WTC11 (cell line): ENCODE measurements at regions not wholly inside any gene's neighbourhood (a gene's known extent, or its start where the extent isn't known, plus 50 kb on each side); places are given as distances from the start of the nearest gene placed in this dataset.

Source experiments
- ATAC-seq: fragments of 200-7000 bp; cut with Tn5 transposase; 2 replicates; pipeline ENCODE4 v1.10.0; 2021; ENCODE audit warnings: mild to moderate bottlenecking, moderate library complexity
- CTCF ChIA-PET: fragments of 300-600 bp; sonication (Branson Sonifier 250); formaldehyde crosslinking; loops from one replicate; lab custom pipeline; 2021; ENCODE audit warnings: antibody characterized with exemption; lab: Charles Lee
- POLR2A ChIA-PET: fragments of 350-600 bp; sonication (Branson Sonifier 250); formaldehyde crosslinking; loops from one replicate; lab custom pipeline; 2021; ENCODE audit warnings: antibody characterized with exemption; lab: Charles Lee
- DNase-seq: peaks from one replicate; pipeline ENCODE4 v3.0.0; 2021; ENCODE audit warnings: low spot score
- H3K27ac Mint-ChIP-seq: 2 replicates; pipeline ENCODE4 v1.8.0; 2021; ENCODE audit warnings: mixed read lengths
- H3K27me3 Mint-ChIP-seq: 2 replicates; pipeline ENCODE4 v1.8.0; 2021; ENCODE audit warnings: low read depth, mild to moderate bottlenecking, moderate library complexity, mixed read lengths
- H3K36me3 Mint-ChIP-seq: 2 replicates; pipeline ENCODE4 v1.8.0; 2021; ENCODE audit warnings: mixed read lengths
- H3K4me1 Mint-ChIP-seq: 2 replicates; pipeline ENCODE4 v1.8.0; 2022; ENCODE audit warnings: mixed read lengths
- H3K4me3 Mint-ChIP-seq: 2 replicates; pipeline ENCODE4 v1.8.0; 2021; ENCODE audit warnings: mild to moderate bottlenecking, moderate library complexity, mixed read lengths
- H3K9me3 Mint-ChIP-seq: 2 replicates; pipeline ENCODE4 v1.8.0; 2021; ENCODE audit warnings: mixed read lengths
- CBFB ChIP-seq: sonication (generic); formaldehyde crosslinking; IDR thresholded peaks from 2 replicates; pipeline ENCODE4 v1.8.1; 2022; ENCODE audit warnings: mild to moderate bottlenecking, low read depth, missing genetic modification reagents
- ERG ChIP-seq: fragments of 250-450 bp; sonication (Bioruptor Pico); IDR thresholded peaks from 2 replicates; pipeline ENCODE4 v1.8.0; 2021; ENCODE audit warnings: mild to moderate bottlenecking
- ESRRA ChIP-seq: sonication (generic); formaldehyde crosslinking; IDR thresholded peaks from 2 replicates; pipeline ENCODE4 v1.8.1; 2022; ENCODE audit warnings: mild to moderate bottlenecking, missing genetic modification reagents, borderline replicate concordance
- GABPB1 ChIP-seq: sonication (generic); formaldehyde crosslinking; IDR thresholded peaks from 2 replicates; pipeline ENCODE4 v1.8.1; 2023; ENCODE audit warnings: mild to moderate bottlenecking, missing genetic modification reagents
- GRHL2 ChIP-seq: fragments of 250-450 bp; sonication (Bioruptor Pico); IDR thresholded peaks from 2 replicates; pipeline ENCODE4 v1.8.0; 2022; ENCODE audit warnings: mild to moderate bottlenecking, moderate library complexity; ENCODE audit not compliant: insufficient replicate concordance, severe bottlenecking
- IRF2 ChIP-seq: sonication (generic); formaldehyde crosslinking; IDR thresholded peaks from 2 replicates; pipeline ENCODE4 v1.8.0; 2022; ENCODE audit warnings: low read depth, missing genetic modification reagents, borderline replicate concordance
- KAT7 ChIP-seq: sonication (generic); formaldehyde crosslinking; IDR thresholded peaks from 2 replicates; pipeline ENCODE4 v1.8.1; 2023; ENCODE audit warnings: missing genetic modification reagents, mild to moderate bottlenecking, borderline replicate concordance
- PREB ChIP-seq: sonication (generic); formaldehyde crosslinking; IDR thresholded peaks from 2 replicates; pipeline ENCODE4 v1.8.1; 2022; ENCODE audit warnings: mild to moderate bottlenecking, missing genetic modification reagents, moderate library complexity, borderline replicate concordance
- PRRX2 ChIP-seq: fragments of 250-450 bp; sonication (Bioruptor Pico); IDR thresholded peaks from 2 replicates; pipeline ENCODE4 v1.8.0; 2021; ENCODE audit warnings: mild to moderate bottlenecking
- SOX15 ChIP-seq: fragments of 250-450 bp; sonication (Bioruptor Pico); IDR thresholded peaks from 2 replicates; pipeline ENCODE4 v1.9.0; 2021; ENCODE audit warnings: mild to moderate bottlenecking
- ZNF121 ChIP-seq: sonication (generic); formaldehyde crosslinking; IDR thresholded peaks from 2 replicates; pipeline ENCODE4 v1.8.0; 2023; ENCODE audit warnings: missing genetic modification reagents
- TF ChIP-seq, protein P1 (sequence below): fragments of 200-600 bp; IDR thresholded peaks from 2 replicates; pipeline ENCODE4 v1.8.0; 2022; ENCODE audit warnings: antibody characterized with exemption
- TF ChIP-seq, protein P2 (sequence below): sonication (generic); formaldehyde crosslinking; IDR thresholded peaks from 2 replicates; pipeline ENCODE4 v1.8.1; 2023; ENCODE audit warnings: mild to moderate bottlenecking, moderate library complexity, missing genetic modification reagents
- TF ChIP-seq, protein P3 (sequence below): sonication (generic); formaldehyde crosslinking; IDR thresholded peaks from 2 replicates; pipeline ENCODE4 v1.8.0; 2023; ENCODE audit warnings: missing genetic modification reagents, mild to moderate bottlenecking, borderline replicate concordance
- TF ChIP-seq, protein P4 (sequence below): sonication (generic); formaldehyde crosslinking; IDR thresholded peaks from 2 replicates; pipeline ENCODE4 v1.8.1; 2022; ENCODE audit warnings: low read depth, missing genetic modification reagents, borderline replicate concordance
- TF ChIP-seq, protein P5 (sequence below): fragments of 250-450 bp; sonication (Bioruptor Pico); IDR thresholded peaks from 2 replicates; pipeline ENCODE4 v1.9.0; 2021; ENCODE audit warnings: mild to moderate bottlenecking, borderline replicate concordance

DNA sequence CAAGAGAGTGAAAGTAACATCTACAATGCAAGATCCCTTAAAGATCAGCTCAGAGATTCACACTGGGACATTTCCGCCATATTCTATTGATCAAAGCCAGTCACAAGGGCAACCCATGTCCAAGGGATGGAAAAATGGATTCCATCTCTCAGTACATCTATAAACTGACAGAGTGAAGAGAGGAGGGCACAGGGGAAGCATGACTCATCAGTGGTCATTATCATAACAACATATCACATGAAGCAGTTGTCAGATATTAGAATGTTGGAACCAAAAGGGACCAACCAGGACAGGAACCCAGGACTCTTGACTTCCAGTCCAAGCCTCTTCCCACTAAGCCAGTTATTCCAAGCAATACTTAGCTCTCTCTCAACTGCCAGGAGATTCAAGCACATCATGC, 54.9 kb upstream of the IGFBP2 start:
- DNase-seq = no peak
- H3K4me3 Mint-ChIP-seq = no peak overlapping the region
- no peak overlapping the region for H3K27ac Mint-ChIP-seq
- no peaks in the 10 kb centered on the region for H3K9me3 Mint-ChIP-seq
- ChIA-PET POLR2A (no interaction called here), CTCF (no interaction called here)
- H3K4me1 Mint-ChIP-seq = peaks cover 8% of the 10 kb centered on the region
- H3K36me3 Mint-ChIP-seq = no peaks in the 10 kb centered on the region
- no peak for TF ChIP-seq KAT7 (CRISPR knock-in tag)
- no peak for TF ChIP-seq SOX15 (CRISPR knock-in tag)
- TF ChIP-seq, protein P1, sequence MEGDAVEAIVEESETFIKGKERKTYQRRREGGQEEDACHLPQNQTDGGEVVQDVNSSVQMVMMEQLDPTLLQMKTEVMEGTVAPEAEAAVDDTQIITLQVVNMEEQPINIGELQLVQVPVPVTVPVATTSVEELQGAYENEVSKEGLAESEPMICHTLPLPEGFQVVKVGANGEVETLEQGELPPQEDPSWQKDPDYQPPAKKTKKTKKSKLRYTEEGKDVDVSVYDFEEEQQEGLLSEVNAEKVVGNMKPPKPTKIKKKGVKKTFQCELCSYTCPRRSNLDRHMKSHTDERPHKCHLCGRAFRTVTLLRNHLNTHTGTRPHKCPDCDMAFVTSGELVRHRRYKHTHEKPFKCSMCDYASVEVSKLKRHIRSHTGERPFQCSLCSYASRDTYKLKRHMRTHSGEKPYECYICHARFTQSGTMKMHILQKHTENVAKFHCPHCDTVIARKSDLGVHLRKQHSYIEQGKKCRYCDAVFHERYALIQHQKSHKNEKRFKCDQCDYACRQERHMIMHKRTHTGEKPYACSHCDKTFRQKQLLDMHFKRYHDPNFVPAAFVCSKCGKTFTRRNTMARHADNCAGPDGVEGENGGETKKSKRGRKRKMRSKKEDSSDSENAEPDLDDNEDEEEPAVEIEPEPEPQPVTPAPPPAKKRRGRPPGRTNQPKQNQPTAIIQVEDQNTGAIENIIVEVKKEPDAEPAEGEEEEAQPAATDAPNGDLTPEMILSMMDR = no peak
- TF ChIP-seq, protein P2, sequence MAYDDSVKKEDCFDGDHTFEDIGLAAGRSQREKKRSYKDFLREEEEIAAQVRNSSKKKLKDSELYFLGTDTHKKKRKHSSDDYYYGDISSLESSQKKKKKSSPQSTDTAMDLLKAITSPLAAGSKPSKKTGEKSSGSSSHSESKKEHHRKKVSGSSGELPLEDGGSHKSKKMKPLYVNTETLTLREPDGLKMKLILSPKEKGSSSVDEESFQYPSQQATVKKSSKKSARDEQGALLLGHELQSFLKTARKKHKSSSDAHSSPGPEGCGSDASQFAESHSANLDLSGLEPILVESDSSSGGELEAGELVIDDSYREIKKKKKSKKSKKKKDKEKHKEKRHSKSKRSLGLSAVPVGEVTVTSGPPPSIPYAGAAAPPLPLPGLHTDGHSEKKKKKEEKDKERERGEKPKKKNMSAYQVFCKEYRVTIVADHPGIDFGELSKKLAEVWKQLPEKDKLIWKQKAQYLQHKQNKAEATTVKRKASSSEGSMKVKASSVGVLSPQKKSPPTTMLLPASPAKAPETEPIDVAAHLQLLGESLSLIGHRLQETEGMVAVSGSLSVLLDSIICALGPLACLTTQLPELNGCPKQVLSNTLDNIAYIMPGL = no peak
- no peak for TF ChIP-seq ERG (CRISPR knock-in tag)
- TF ChIP-seq ZNF121 (CRISPR knock-in tag) = no peak
- no peak for TF ChIP-seq PREB (CRISPR knock-in tag)
- TF ChIP-seq, protein P3, sequence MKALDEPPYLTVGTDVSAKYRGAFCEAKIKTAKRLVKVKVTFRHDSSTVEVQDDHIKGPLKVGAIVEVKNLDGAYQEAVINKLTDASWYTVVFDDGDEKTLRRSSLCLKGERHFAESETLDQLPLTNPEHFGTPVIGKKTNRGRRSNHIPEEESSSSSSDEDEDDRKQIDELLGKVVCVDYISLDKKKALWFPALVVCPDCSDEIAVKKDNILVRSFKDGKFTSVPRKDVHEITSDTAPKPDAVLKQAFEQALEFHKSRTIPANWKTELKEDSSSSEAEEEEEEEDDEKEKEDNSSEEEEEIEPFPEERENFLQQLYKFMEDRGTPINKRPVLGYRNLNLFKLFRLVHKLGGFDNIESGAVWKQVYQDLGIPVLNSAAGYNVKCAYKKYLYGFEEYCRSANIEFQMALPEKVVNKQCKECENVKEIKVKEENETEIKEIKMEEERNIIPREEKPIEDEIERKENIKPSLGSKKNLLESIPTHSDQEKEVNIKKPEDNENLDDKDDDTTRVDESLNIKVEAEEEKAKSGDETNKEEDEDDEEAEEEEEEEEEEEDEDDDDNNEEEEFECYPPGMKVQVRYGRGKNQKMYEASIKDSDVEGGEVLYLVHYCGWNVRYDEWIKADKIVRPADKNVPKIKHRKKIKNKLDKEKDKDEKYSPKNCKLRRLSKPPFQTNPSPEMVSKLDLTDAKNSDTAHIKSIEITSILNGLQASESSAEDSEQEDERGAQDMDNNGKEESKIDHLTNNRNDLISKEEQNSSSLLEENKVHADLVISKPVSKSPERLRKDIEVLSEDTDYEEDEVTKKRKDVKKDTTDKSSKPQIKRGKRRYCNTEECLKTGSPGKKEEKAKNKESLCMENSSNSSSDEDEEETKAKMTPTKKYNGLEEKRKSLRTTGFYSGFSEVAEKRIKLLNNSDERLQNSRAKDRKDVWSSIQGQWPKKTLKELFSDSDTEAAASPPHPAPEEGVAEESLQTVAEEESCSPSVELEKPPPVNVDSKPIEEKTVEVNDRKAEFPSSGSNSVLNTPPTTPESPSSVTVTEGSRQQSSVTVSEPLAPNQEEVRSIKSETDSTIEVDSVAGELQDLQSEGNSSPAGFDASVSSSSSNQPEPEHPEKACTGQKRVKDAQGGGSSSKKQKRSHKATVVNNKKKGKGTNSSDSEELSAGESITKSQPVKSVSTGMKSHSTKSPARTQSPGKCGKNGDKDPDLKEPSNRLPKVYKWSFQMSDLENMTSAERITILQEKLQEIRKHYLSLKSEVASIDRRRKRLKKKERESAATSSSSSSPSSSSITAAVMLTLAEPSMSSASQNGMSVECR (CRISPR knock-in tag) = no peak
- no peak for TF ChIP-seq PRRX2 (CRISPR knock-in tag)
- TF ChIP-seq GABPB1 (CRISPR knock-in tag) = no peak
- TF ChIP-seq, protein P4, sequence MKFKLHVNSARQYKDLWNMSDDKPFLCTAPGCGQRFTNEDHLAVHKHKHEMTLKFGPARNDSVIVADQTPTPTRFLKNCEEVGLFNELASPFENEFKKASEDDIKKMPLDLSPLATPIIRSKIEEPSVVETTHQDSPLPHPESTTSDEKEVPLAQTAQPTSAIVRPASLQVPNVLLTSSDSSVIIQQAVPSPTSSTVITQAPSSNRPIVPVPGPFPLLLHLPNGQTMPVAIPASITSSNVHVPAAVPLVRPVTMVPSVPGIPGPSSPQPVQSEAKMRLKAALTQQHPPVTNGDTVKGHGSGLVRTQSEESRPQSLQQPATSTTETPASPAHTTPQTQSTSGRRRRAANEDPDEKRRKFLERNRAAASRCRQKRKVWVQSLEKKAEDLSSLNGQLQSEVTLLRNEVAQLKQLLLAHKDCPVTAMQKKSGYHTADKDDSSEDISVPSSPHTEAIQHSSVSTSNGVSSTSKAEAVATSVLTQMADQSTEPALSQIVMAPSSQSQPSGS (CRISPR knock-in tag) = no peak
- TF ChIP-seq, protein P5, sequence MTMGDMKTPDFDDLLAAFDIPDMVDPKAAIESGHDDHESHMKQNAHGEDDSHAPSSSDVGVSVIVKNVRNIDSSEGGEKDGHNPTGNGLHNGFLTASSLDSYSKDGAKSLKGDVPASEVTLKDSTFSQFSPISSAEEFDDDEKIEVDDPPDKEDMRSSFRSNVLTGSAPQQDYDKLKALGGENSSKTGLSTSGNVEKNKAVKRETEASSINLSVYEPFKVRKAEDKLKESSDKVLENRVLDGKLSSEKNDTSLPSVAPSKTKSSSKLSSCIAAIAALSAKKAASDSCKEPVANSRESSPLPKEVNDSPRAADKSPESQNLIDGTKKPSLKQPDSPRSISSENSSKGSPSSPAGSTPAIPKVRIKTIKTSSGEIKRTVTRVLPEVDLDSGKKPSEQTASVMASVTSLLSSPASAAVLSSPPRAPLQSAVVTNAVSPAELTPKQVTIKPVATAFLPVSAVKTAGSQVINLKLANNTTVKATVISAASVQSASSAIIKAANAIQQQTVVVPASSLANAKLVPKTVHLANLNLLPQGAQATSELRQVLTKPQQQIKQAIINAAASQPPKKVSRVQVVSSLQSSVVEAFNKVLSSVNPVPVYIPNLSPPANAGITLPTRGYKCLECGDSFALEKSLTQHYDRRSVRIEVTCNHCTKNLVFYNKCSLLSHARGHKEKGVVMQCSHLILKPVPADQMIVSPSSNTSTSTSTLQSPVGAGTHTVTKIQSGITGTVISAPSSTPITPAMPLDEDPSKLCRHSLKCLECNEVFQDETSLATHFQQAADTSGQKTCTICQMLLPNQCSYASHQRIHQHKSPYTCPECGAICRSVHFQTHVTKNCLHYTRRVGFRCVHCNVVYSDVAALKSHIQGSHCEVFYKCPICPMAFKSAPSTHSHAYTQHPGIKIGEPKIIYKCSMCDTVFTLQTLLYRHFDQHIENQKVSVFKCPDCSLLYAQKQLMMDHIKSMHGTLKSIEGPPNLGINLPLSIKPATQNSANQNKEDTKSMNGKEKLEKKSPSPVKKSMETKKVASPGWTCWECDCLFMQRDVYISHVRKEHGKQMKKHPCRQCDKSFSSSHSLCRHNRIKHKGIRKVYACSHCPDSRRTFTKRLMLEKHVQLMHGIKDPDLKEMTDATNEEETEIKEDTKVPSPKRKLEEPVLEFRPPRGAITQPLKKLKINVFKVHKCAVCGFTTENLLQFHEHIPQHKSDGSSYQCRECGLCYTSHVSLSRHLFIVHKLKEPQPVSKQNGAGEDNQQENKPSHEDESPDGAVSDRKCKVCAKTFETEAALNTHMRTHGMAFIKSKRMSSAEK (CRISPR knock-in tag) = no peak
- no peak for TF ChIP-seq CBFB
- no peak for TF ChIP-seq IRF2 (CRISPR knock-in tag)
- TF ChIP-seq GRHL2 = no peak
- TF ChIP-seq ESRRA = no peak
- H3K27me3 Mint-ChIP-seq = no peaks in the 10 kb centered on the region; the same call in 1 of the 2 replicates
- ATAC-seq = no peak
